GM18867 (cell line): ENCODE measurements at regions not wholly inside any gene's neighbourhood (a gene's known extent, or its start where the extent isn't known, plus 50 kb on each side); places are given as distances from the start of the nearest gene placed in this dataset.
A peak's percentile ranks its signal among the peaks of the same experiment; 100 is the strongest.

Experiments used
- ATAC-seq: cut with Tn5 transposase; IDR thresholded peaks from one replicate; pipeline ENCODE4 v1.9.1; 2021; ENCODE audit warnings: mild to moderate bottlenecking, moderate library complexity; ENCODE audit not compliant: unreplicated experiment

DNA sequence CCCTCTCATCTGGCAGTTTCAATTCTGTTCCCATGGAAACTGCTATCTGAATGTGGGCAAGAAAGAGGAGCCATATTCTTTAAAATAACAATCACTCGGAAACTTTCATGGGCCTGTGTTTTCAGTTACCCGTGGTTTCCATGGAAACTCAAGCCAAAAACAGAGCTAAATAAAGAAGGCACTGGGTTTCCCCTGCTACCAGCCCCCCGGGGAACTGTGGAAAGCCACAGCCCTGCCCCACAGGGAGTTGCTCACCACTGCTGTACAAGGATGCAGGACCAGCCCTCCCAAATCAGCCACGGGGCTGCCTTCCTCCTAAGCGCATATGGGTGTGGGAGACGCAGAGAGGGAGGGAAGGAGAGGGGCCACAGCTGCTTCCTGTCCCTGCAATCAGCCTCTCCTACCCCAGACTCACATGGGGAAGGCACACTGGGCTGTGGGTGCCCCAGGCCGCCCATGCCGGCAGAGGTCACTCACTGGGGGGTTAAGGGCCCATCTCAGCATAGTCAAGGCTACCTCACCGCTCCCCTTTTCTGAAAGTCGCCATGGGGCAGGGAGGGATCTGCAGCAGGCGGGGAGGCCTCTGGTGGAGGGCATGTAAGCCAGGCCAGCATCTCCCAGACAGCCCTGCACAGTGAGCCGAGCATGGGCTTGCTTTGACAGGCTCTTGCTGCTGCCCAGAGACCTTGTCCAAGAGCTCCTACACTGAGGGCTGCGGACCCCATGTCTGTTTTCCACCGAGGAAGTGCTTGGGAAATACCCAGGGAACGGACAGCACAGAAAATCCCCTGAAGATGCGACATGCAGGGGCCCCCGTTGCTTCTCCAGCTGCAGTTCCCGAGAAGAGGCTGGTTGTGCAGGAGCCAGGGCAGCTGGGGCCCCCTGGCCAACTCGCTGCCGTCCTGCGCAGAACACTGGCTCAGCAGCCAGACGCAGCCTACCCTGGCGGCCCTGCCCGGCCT, 157.3 kb upstream of the PPP2R2D start:
- ATAC-seq, result peak; percentile 56

- no peak for ATAC-seq
These were observed 156.5 kb upstream of the PPP2R2D start for GRCh38 chr10:131744346-131744745.

DNA sequence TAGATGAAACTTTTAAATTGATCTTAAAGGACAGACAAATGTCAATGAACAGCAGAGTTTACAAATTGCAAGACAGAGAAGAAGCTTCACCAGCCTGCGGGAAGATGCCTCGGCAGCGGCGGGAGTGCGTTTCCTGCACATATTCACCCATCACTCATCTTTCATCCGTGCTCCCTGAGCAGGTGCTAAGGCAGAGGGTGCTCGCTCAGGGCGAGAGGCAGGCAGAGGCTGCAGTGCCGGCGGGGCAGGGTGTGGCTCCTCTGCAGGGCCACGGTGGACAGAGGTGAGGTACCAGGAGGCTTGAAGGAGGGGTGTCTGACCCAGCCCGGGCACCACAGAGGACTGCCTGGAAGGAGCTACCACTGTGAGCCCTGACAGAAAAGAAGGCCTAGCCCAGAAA, 155.2 kb upstream of the PPP2R2D start:
- no peak for ATAC-seq

GRCh38 chr10:131746241-131746711, 154.5 kb upstream of the PPP2R2D start:
- ATAC-seq, result no peak

DNA sequence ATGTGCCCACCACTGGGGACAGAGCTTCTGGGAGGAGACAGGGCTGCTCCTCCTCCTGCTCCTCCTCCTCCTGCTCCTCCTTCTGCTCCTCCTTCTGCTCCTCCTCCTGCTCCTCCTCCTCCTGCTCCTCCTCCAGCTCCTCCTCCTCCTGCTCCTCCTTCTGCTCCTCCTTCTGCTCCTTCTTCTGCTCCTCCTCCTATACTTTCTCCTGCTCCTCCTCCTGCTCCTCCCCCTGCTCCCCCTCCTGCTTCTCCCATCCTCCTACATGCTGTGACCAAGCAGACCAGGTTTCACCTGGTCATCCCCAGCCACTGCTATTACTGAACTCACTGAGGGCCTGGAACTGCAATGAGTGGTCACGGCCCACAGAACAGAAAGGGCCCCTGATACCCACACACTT, 154.0 kb upstream of the PPP2R2D start:
- no peak for ATAC-seq

DNA sequence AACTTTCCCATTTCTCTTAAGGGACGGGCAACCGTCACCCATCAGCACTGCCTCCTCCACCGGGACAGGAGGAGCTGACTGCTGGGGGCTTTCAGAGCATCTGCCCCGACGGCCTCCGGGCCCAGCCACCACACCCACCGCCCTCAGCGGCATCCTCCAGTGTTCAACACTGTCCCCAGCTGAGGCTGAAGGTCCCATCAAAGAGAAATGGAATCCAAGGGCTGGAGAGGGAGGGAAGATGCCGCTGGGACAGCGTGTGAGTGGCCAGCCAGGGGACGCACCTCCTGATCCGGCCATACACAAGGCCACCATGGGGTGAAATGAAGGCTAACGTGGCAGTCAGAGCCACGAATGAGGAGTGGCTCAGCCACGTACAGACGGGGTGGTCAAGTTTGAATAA, 153.6 kb upstream of the PPP2R2D start:
- no peak for ATAC-seq

- no peak for ATAC-seq
These were observed 153.0 kb upstream of the PPP2R2D start for GRCh38 chr10:131747791-131748190.

DNA sequence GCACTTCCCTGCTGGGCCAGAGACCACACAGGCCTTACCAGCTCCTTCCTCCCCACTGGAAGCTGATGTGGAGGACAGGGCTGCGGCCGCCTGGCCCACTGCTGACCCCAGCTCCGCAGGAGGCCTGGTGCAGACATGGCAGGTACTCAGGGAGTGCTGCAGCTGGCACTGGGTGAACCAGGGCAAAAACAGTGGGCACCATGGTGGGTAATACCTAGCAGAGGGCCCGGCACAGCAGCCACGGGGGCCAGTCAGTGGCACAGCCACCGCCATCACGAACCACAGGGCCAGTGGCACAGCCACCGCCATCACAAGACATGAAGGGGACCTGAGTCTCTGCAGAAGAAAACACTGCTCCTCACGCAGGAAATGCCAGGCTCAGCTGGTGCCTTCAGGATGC, 152.6 kb upstream of the PPP2R2D start:
- ATAC-seq, result no peak

- ATAC-seq, result no peak
These were observed 151.7 kb upstream of the PPP2R2D start for GRCh38 chr10:131748831-131749766.

DNA sequence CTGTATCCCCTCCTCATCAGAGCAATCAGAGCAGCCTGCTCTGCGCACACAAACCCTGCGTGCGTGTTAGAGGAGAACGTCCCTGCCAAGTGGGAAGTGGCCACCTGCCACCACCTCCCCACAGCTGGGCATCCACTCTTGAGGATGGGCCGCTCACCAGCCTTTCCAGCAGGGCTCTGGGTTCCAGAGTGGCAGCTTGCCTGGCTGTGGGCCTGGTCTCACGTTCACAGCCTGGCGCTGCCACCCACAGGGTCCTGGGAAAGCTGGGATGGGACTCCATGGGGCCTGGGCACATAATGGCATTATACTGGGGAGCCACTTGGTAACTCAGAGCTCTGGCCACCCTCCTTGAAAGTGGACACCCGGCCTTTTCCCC, 151.1 kb upstream of the PPP2R2D start:
- ATAC-seq, result no peak

GRCh38 chr10:131750171-131750895, 150.5 kb upstream of the PPP2R2D start:
- no peak for ATAC-seq

GRCh38 chr10:131750973-131751826, 149.6 kb upstream of the PPP2R2D start:
- no peak for ATAC-seq

- ATAC-seq, result no peak
These were observed 148.7 kb upstream of the PPP2R2D start for GRCh38 chr10:131751827-131752775.

GRCh38 chr10:131753336-131753735, 147.5 kb upstream of the PPP2R2D start:
- no peak for ATAC-seq

- no peak for ATAC-seq
These were observed 145.6 kb upstream of the PPP2R2D start for GRCh38 chr10:131755200-131755599.

DNA sequence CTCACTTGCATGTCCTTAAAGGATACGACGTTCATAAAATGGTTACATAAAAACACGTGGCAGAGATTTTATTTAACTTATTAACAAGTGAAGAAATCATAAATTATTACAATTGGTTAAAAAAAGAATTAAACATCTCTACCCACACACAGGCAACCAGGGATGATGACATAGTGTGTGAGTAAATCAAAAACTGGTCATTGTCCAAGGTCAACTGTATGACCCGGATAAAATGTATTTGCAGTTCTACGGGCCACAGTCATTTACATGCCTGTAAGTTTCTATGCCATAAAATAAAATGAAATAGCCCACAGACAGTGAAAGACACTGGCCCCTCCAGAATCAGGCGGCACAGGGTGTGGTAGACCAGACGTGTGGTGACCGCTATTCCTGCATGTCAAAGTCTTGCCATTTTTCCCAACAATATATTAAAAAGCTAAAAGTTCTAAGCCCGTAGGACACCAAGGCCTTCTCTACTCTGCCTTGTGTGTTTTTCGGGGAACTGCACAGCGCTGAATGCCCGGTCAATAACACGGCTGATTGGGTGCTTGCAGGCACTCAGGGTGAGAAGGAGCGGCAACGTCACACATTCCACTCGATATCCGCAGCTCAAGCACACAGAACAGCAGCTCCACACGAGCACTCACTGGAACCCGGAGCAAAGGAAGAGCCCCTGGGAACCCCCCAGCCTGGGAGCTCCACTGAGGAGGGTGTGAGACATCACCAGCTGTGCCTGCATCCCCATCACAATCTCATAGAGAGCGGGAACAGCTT, 143.3 kb upstream of the PPP2R2D start:
- ATAC-seq, result no peak

GRCh38 chr10:131758062-131758938, 142.5 kb upstream of the PPP2R2D start:
- no peak for ATAC-seq
